Stimulated activated naive CD8-positive, alpha-beta T cell treated with anti-CD3 and anti-CD28 coated beads, Interleukin-15, amount 100 ng/mL, for 72 hours (primary cell): ENCODE measurements at regions not wholly inside any gene's neighbourhood (a gene's known extent, or its start where the extent isn't known, plus 50 kb on each side); places are given as distances from the start of the nearest gene placed in this dataset.
A peak's percentile ranks its signal among the peaks of the same experiment; 100 is the strongest.

Experiments used
- ATAC-seq: fragments of 150-1000 bp; cut with Tn5 transposase; 2 replicates; pipeline ENCODE4 v1.10.0; 2021; ENCODE audit warnings: mild to moderate bottlenecking, moderate library complexity
- DNase-seq, 2 donors: peaks; one replicate each; pipeline ENCODE4 v3.0.0; 2021 to 2022
- H3K27ac Mint-ChIP-seq, 2 donors: one replicate each; pipeline ENCODE4 v1.8.0; 2022; ENCODE audit warnings: mild to moderate bottlenecking in 2 of 2, mixed read lengths in 2 of 2, moderate library complexity in 2 of 2
- H3K27me3 Mint-ChIP-seq: one replicate; pipeline ENCODE4 v1.8.0; 2022; ENCODE audit warnings: mixed read lengths
- H3K4me1 Mint-ChIP-seq: one replicate; pipeline ENCODE4 v1.8.0; 2022; ENCODE audit warnings: mild to moderate bottlenecking, mixed read lengths
- H3K4me3 Mint-ChIP-seq, 2 donors: one replicate each; pipeline ENCODE4 v1.8.0; 2022; ENCODE audit warnings: mild to moderate bottlenecking in 2 of 2, mixed read lengths in 2 of 2, moderate library complexity in 1 of 2
- H3K9me3 Mint-ChIP-seq, 2 donors: one replicate each; pipeline ENCODE4 v1.8.0; 2022; ENCODE audit warnings: mixed read lengths in 2 of 2

- ATAC-seq: no peak
- Mint-ChIP-seq H3K27me3 (no peaks in the 10 kb centered on the region), H3K9me3 (no peaks in the 10 kb centered on the region)
Observed at GRCh38 chr17:77641718-77642117, 316.8 kb upstream of the TNRC6C start.

GRCh38 chr17:77644181-77645071, 314.1 kb upstream of the TNRC6C start:
- H3K4me3 Mint-ChIP-seq: peak overlapping the region; percentile 81
- peak overlapping the region; percentile 98 to 99 for H3K27ac Mint-ChIP-seq
- peak; percentile 1 for ATAC-seq

More at GRCh38 chr17:77641718-77642117, 316.8 kb upstream of the TNRC6C start:
- Mint-ChIP-seq H3K4me1 (peaks cover 30% of the 10 kb centered on the region), H3K4me3 (no peak overlapping the region), H3K27ac (no peak overlapping the region)
- DNase-seq: no peak

GRCh38 chr17:77645072-77646045, 313.1 kb upstream of the TNRC6C start:
- H3K9me3 Mint-ChIP-seq: peaks cover 0 to 8% of the 10 kb centered on the region in 2 donors
- H3K27ac Mint-ChIP-seq: peak overlapping the region; percentile 98 to 99
- DNase-seq (peak; percentile 55 to 80), ATAC-seq (peak; percentile 89)
- H3K27me3 Mint-ChIP-seq: no peaks in the 10 kb centered on the region
- peak overlapping the region; percentile 81 for H3K4me3 Mint-ChIP-seq
- peaks cover 43% of the 10 kb centered on the region for H3K4me1 Mint-ChIP-seq

More at GRCh38 chr17:77644181-77645071, 314.1 kb upstream of the TNRC6C start:
- peaks cover 0 to 6% of the 10 kb centered on the region in 2 donors for H3K9me3 Mint-ChIP-seq
- DNase-seq: no peak
- no peaks in the 10 kb centered on the region for H3K27me3 Mint-ChIP-seq
- peaks cover 37% of the 10 kb centered on the region for H3K4me1 Mint-ChIP-seq

GRCh38 chr17:77646046-77646430, 312.5 kb upstream of the TNRC6C start:
- Mint-ChIP-seq H3K4me3 (peak overlapping the region; percentile 81), H3K9me3 (peaks cover 0 to 8% of the 10 kb centered on the region in 2 donors), H3K4me1 (peaks cover 43% of the 10 kb centered on the region), H3K27ac (peak overlapping the region; percentile 98 to 99), H3K27me3 (no peaks in the 10 kb centered on the region)
- peak in 1 of 2 donors; percentile 13 for DNase-seq
- peak; percentile 2 for ATAC-seq

GRCh38 chr17:77647531-77647930, 311.0 kb upstream of the TNRC6C start:
- H3K9me3 Mint-ChIP-seq: peaks cover 0 to 8% of the 10 kb centered on the region in 2 donors
- H3K27ac Mint-ChIP-seq: no peak overlapping the region
- H3K4me1 Mint-ChIP-seq: peaks cover 43% of the 10 kb centered on the region
- DNase-seq (no peak), ATAC-seq (no peak)
- H3K4me3 Mint-ChIP-seq: no peak overlapping the region
- H3K27me3 Mint-ChIP-seq: no peaks in the 10 kb centered on the region

GRCh38 chr17:77649717-77650211, 308.7 kb upstream of the TNRC6C start:
- Mint-ChIP-seq H3K27ac (no peak overlapping the region), H3K4me3 (no peak overlapping the region)
- no peak for ATAC-seq

GRCh38 chr17:77651988-77652387, 306.5 kb upstream of the TNRC6C start:
- H3K9me3 Mint-ChIP-seq: peaks cover 0 to 8% of the 10 kb centered on the region in 2 donors
- H3K4me1 Mint-ChIP-seq: peaks cover 17% of the 10 kb centered on the region
- DNase-seq: no peak
- H3K27ac Mint-ChIP-seq: no peak overlapping the region
- H3K4me3 Mint-ChIP-seq: no peak overlapping the region
- H3K27me3 Mint-ChIP-seq: no peaks in the 10 kb centered on the region
- ATAC-seq: no peak

More at GRCh38 chr17:77649717-77650211, 308.7 kb upstream of the TNRC6C start:
- peak in 1 of 2 donors; percentile 14 for DNase-seq
- Mint-ChIP-seq H3K4me1 (peaks cover 33% of the 10 kb centered on the region), H3K9me3 (peaks cover 0 to 8% of the 10 kb centered on the region in 2 donors), H3K27me3 (no peaks in the 10 kb centered on the region)

- Mint-ChIP-seq H3K9me3 (peaks cover 4 to 8% of the 10 kb centered on the region in 2 donors), H3K27ac (no peak overlapping the region), H3K4me3 (no peak overlapping the region), H3K4me1 (peaks cover 11% of the 10 kb centered on the region), H3K27me3 (no peaks in the 10 kb centered on the region)
- DNase-seq (no peak), ATAC-seq (no peak)
Observed at GRCh38 chr17:77654296-77654695, 304.2 kb upstream of the TNRC6C start.

GRCh38 chr17:77654850-77655249, 303.7 kb upstream of the TNRC6C start:
- Mint-ChIP-seq H3K4me1 (peaks cover 5% of the 10 kb centered on the region), H3K27ac (no peak overlapping the region), H3K9me3 (peaks cover 0 to 8% of the 10 kb centered on the region in 2 donors), H3K4me3 (no peak overlapping the region), H3K27me3 (no peaks in the 10 kb centered on the region)
- no peak for ATAC-seq
- DNase-seq: no peak

GRCh38 chr17:77656054-77656453, 302.4 kb upstream of the TNRC6C start:
- no peak for DNase-seq
- Mint-ChIP-seq H3K27ac (no peak overlapping the region), H3K27me3 (no peaks in the 10 kb centered on the region), H3K4me1 (peaks cover 4% of the 10 kb centered on the region), H3K9me3 (peaks cover 0 to 8% of the 10 kb centered on the region in 2 donors), H3K4me3 (no peak overlapping the region)
- ATAC-seq: no peak

GRCh38 chr17:77657839-77658238, 300.7 kb upstream of the TNRC6C start:
- peaks cover 0 to 8% of the 10 kb centered on the region in 2 donors for H3K9me3 Mint-ChIP-seq
- no peak overlapping the region for H3K27ac Mint-ChIP-seq
- no peaks in the 10 kb centered on the region for H3K27me3 Mint-ChIP-seq
- H3K4me1 Mint-ChIP-seq: peaks cover 4% of the 10 kb centered on the region
- DNase-seq: no peak
- ATAC-seq: no peak
- no peak overlapping the region for H3K4me3 Mint-ChIP-seq

- no peak for DNase-seq
- H3K27me3 Mint-ChIP-seq: no peaks in the 10 kb centered on the region
- H3K4me1 Mint-ChIP-seq: peaks cover 6% of the 10 kb centered on the region
- H3K9me3 Mint-ChIP-seq: peaks cover 4 to 15% of the 10 kb centered on the region in 2 donors
- no peak overlapping the region for H3K27ac Mint-ChIP-seq
- ATAC-seq: no peak
- no peak overlapping the region for H3K4me3 Mint-ChIP-seq
Observed at GRCh38 chr17:77660524-77660923, 298.0 kb upstream of the TNRC6C start.

- Mint-ChIP-seq H3K27ac (peak overlapping the region in 1 of 2 donors; percentile 7), H3K27me3 (no peaks in the 10 kb centered on the region), H3K9me3 (peaks cover 12 to 23% of the 10 kb centered on the region in 2 donors), H3K4me1 (peaks cover 29% of the 10 kb centered on the region), H3K4me3 (no peak overlapping the region)
- ATAC-seq: no peak
- no peak for DNase-seq
Observed at GRCh38 chr17:77662833-77663232, 295.7 kb upstream of the TNRC6C start.

GRCh38 chr17:77664097-77664729, 294.3 kb upstream of the TNRC6C start:
- DNase-seq (no peak), ATAC-seq (no peak)
- peaks cover 23 to 27% of the 10 kb centered on the region in 2 donors for H3K9me3 Mint-ChIP-seq
- H3K27me3 Mint-ChIP-seq: no peaks in the 10 kb centered on the region
- peaks cover 43% of the 10 kb centered on the region for H3K4me1 Mint-ChIP-seq
- H3K4me3 Mint-ChIP-seq: no peak overlapping the region
- H3K27ac Mint-ChIP-seq: no peak overlapping the region

- ATAC-seq (no peak), DNase-seq (no peak)
- peaks cover 43% of the 10 kb centered on the region for H3K4me1 Mint-ChIP-seq
- H3K9me3 Mint-ChIP-seq: peaks cover 27 to 28% of the 10 kb centered on the region in 2 donors
- H3K27ac Mint-ChIP-seq: peak overlapping the region; percentile 3 to 98
- H3K27me3 Mint-ChIP-seq: no peaks in the 10 kb centered on the region
- peak overlapping the region; percentile 86 to 96 for H3K4me3 Mint-ChIP-seq
Observed at GRCh38 chr17:77665833-77666232, 292.7 kb upstream of the TNRC6C start.
